ENCODE measurements at regions not wholly inside any gene's neighbourhood (a gene's known extent, or its start where the extent isn't known, plus 50 kb on each side); places are given as distances from the start of the nearest gene placed in this dataset.
"Not testable (repeated sequence)": the region's sequence is repeated elsewhere in the genome, so short reads cannot be mapped to it uniquely, and the experiment has no call there.

DNA sequence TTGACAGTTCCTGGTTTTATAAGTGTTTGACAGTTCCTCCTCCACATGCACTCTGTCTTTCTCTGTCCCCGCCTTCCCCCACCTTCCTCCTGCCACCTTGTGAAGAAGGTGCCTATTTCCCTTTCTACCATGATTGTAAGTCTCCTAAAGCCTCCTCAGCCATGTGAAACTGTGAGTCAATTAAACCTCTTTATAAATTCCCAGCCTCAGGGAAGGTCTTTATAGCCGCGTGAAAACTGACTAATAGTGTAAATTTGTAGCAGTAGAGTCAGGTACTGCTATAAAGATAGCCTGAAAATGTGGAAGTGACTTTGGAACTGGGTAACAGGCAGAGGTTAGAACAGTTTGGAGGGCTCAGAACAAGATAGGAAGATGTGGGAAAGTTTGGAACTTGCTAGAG, 88.7 kb upstream of the ADORA2B start:
- POLR2A ChIA-PET; H3K27ac ChIP-seq (ENCODE audit: insufficient read depth, low read depth, low read length); H3K9me1 ChIP-seq (replicated peaks; ENCODE audit: control insufficient read depth, extremely low read depth, insufficient read depth, low read length); BruUV-seq (replicated peaks); H3K4me1 ChIP-seq (ENCODE audit: control insufficient read depth, extremely low read depth, insufficient read depth, low read length); intact Hi-C loops (cut with micrococcal nuclease); H2AFZ ChIP-seq (ENCODE audit: low read depth, low read length); FAIRE-seq; H3K9ac ChIP-seq (replicated peaks; ENCODE audit: extremely low read depth, insufficient read depth, low read length); H3K4me2 ChIP-seq (ENCODE audit: insufficient read depth, low read length); H3K9me3 ChIP-seq (replicated peaks; ENCODE audit: control insufficient read depth, insufficient read depth, low read length); H3K4me3 ChIP-seq (replicated peaks in 1 of 3; ENCODE audit: insufficient read depth in 1 of 3, low read depth in 1 of 3, low read length in 3 of 3); dilution Hi-C loops (cut with MboI; ENCODE audit: extremely low pct_ligation_motif_present, low sequenced_read_pairs); H3K36me3 ChIP-seq (ENCODE audit: control insufficient read depth in 2 of 2, extremely low read depth in 1 of 2, insufficient read depth in 2 of 2, low read length in 2 of 2); H3K79me2 ChIP-seq (ENCODE audit: control insufficient read depth, insufficient read depth, low read length); CTCF ChIA-PET; H3K27me3 ChIP-seq (ENCODE audit: control insufficient read depth in 2 of 2, insufficient read depth in 2 of 2, low read length in 2 of 2); DNase-seq (ENCODE audit: low read depth, low spot score); H4K20me1 ChIP-seq (replicated peaks; ENCODE audit: control insufficient read depth, extremely low read depth, insufficient read depth, low read length): not testable (repeated sequence)

DNA sequence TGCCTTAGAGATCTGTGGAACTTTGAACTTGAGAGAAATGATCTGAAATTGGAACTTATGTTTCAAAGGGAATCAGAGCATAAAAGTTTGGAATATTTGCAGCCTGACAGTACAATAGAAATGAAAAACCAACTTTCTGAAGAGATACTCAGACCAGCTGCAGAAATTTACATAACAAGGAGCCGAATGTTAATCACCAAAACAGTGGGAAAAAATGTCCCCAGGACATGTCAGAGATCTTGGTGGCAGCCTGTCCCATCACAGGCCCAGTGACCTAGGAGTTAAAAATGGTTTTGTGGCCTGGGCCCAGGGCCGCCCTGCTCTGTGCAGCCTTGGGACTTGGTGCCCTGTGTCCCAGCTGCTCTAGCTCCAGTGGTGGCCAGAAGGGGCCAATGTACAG, 88.2 kb upstream of the ADORA2B start:
- POLR2A ChIA-PET; BruUV-seq (replicated peaks); H3K27ac ChIP-seq (ENCODE audit: insufficient read depth, low read depth, low read length); H3K79me2 ChIP-seq (ENCODE audit: control insufficient read depth, insufficient read depth, low read length); dilution Hi-C loops (cut with MboI; ENCODE audit: extremely low pct_ligation_motif_present, low sequenced_read_pairs); FAIRE-seq; intact Hi-C loops (cut with micrococcal nuclease); H3K9me3 ChIP-seq (replicated peaks; ENCODE audit: control insufficient read depth, insufficient read depth, low read length); H3K4me3 ChIP-seq (replicated peaks in 1 of 3; ENCODE audit: insufficient read depth in 1 of 3, low read depth in 1 of 3, low read length in 3 of 3); H3K36me3 ChIP-seq (ENCODE audit: control insufficient read depth in 2 of 2, extremely low read depth in 1 of 2, insufficient read depth in 2 of 2, low read length in 2 of 2); H2AFZ ChIP-seq (ENCODE audit: low read depth, low read length); CTCF ChIA-PET; H3K4me2 ChIP-seq (ENCODE audit: insufficient read depth, low read length); H3K4me1 ChIP-seq (ENCODE audit: control insufficient read depth, extremely low read depth, insufficient read depth, low read length); H3K9ac ChIP-seq (replicated peaks; ENCODE audit: extremely low read depth, insufficient read depth, low read length); H3K9me1 ChIP-seq (replicated peaks; ENCODE audit: control insufficient read depth, extremely low read depth, insufficient read depth, low read length); H3K27me3 ChIP-seq (ENCODE audit: control insufficient read depth in 2 of 2, insufficient read depth in 2 of 2, low read length in 2 of 2); H4K20me1 ChIP-seq (replicated peaks; ENCODE audit: control insufficient read depth, extremely low read depth, insufficient read depth, low read length); DNase-seq (ENCODE audit: low read depth, low spot score): not testable (repeated sequence)

DNA sequence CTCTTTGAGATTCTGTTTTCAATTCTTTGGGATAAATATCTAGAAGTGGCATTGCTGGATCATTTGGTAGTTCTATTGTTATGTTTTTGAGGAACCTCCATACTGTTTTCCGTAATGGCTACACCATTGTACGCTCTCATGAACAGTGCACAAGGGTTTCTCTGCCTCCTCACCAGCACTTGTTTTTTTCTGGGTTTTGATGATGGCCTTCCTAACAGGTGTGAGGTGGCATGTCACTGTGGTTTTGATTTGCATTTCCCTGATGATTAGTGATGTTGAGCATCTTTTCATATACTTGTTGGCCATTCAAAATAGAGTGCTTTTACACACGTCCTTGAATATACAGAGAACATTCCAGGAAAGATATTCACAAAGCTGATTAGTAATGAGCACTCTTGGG, 86.8 kb upstream of the ADORA2B start:
- H3K4me3 ChIP-seq (replicated peaks in 1 of 3; ENCODE audit: insufficient read depth in 1 of 3, low read depth in 1 of 3, low read length in 3 of 3); intact Hi-C loops (cut with micrococcal nuclease); H3K9me3 ChIP-seq (replicated peaks; ENCODE audit: control insufficient read depth, insufficient read depth, low read length); POLR2A ChIA-PET; H3K4me2 ChIP-seq (ENCODE audit: insufficient read depth, low read length); H3K9me1 ChIP-seq (replicated peaks; ENCODE audit: control insufficient read depth, extremely low read depth, insufficient read depth, low read length); H3K36me3 ChIP-seq (ENCODE audit: control insufficient read depth in 2 of 2, extremely low read depth in 1 of 2, insufficient read depth in 2 of 2, low read length in 2 of 2); H4K20me1 ChIP-seq (replicated peaks; ENCODE audit: control insufficient read depth, extremely low read depth, insufficient read depth, low read length); H3K27me3 ChIP-seq (ENCODE audit: control insufficient read depth in 2 of 2, insufficient read depth in 2 of 2, low read length in 2 of 2); H3K79me2 ChIP-seq (ENCODE audit: control insufficient read depth, insufficient read depth, low read length); H3K9ac ChIP-seq (replicated peaks; ENCODE audit: extremely low read depth, insufficient read depth, low read length); H3K27ac ChIP-seq (ENCODE audit: insufficient read depth, low read depth, low read length); CTCF ChIA-PET; DNase-seq (ENCODE audit: low read depth, low spot score); BruUV-seq (replicated peaks); H2AFZ ChIP-seq (ENCODE audit: low read depth, low read length); dilution Hi-C loops (cut with MboI; ENCODE audit: extremely low pct_ligation_motif_present, low sequenced_read_pairs); FAIRE-seq; H3K4me1 ChIP-seq (ENCODE audit: control insufficient read depth, extremely low read depth, insufficient read depth, low read length): not testable (repeated sequence)

DNA sequence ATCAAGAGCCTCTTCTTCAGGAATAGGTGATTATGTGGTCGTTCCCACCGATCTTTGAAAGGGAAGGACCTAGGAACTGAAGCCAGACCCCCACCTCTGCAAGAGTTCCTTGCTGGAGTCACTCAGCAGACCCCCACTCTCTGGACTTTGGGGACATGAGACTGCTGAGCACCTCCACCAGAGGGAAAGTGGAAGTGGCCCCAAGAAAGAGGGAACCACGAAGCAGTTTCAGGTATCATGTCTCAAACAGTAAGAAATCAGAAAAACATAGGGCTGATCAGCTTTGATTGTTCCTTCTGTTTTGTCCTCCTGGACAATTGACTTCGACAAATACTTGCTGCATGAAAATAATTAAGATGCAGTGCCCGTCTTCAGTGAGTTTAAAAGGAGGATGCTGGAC, 84.2 kb upstream of the ADORA2B start:
- H4K20me1 ChIP-seq (replicated peaks; ENCODE audit: control insufficient read depth, extremely low read depth, insufficient read depth, low read length); H3K4me1 ChIP-seq (ENCODE audit: control insufficient read depth, extremely low read depth, insufficient read depth, low read length); H3K27ac ChIP-seq (ENCODE audit: insufficient read depth, low read depth, low read length); H3K36me3 ChIP-seq (ENCODE audit: control insufficient read depth in 2 of 2, extremely low read depth in 1 of 2, insufficient read depth in 2 of 2, low read length in 2 of 2); POLR2A ChIA-PET; H3K9me3 ChIP-seq (replicated peaks; ENCODE audit: control insufficient read depth, insufficient read depth, low read length); H3K4me2 ChIP-seq (ENCODE audit: insufficient read depth, low read length); CTCF ChIA-PET; H3K79me2 ChIP-seq (ENCODE audit: control insufficient read depth, insufficient read depth, low read length); intact Hi-C loops (cut with micrococcal nuclease); DNase-seq (ENCODE audit: low read depth, low spot score); dilution Hi-C loops (cut with MboI; ENCODE audit: extremely low pct_ligation_motif_present, low sequenced_read_pairs); H3K27me3 ChIP-seq (ENCODE audit: control insufficient read depth in 2 of 2, insufficient read depth in 2 of 2, low read length in 2 of 2); H3K9ac ChIP-seq (replicated peaks; ENCODE audit: extremely low read depth, insufficient read depth, low read length); BruUV-seq (replicated peaks); H2AFZ ChIP-seq (ENCODE audit: low read depth, low read length); H3K9me1 ChIP-seq (replicated peaks; ENCODE audit: control insufficient read depth, extremely low read depth, insufficient read depth, low read length); H3K4me3 ChIP-seq (replicated peaks in 1 of 3; ENCODE audit: insufficient read depth in 1 of 3, low read depth in 1 of 3, low read length in 3 of 3); FAIRE-seq: not testable (repeated sequence)
